Kidney glomerular epithelial cell (primary cell): ENCODE measurements at regions not wholly inside any gene's neighbourhood (a gene's known extent, or its start where the extent isn't known, plus 50 kb on each side); places are given as distances from the start of the nearest gene placed in this dataset.
"Not testable (repeated sequence)": the region's sequence is repeated elsewhere in the genome, so short reads cannot be mapped to it uniquely, and the experiment has no call there.

Experiments used
- DNase-seq: peaks from one replicate; lab custom pipeline; 2025; lab: John Stamatoyannopoulos, UW

GRCh38 chr9:87375397-87376073 lies 122.1 kb upstream of the DAPK1 start:
- DNase-seq = peak; percentile 88

GRCh38 chr9:87378676-87379075 lies 119.0 kb upstream of the DAPK1 start:
- DNase-seq = no peak

GRCh38 chr9:87379300-87379699 lies 118.4 kb upstream of the DAPK1 start:
- no peak for DNase-seq

- DNase-seq = peak; percentile 29
Measured at GRCh38 chr9:87381050-87381711, 116.5 kb upstream of the DAPK1 start.

GRCh38 chr9:87381746-87382145 lies 115.9 kb upstream of the DAPK1 start:
- DNase-seq = no peak

- peak; percentile 10 for DNase-seq
Measured at GRCh38 chr9:87382900-87383299, 114.8 kb upstream of the DAPK1 start.

GRCh38 chr9:87383344-87384150 lies 114.1 kb upstream of the DAPK1 start:
- DNase-seq = peak; percentile 34

GRCh38 chr9:87386490-87387025 lies 111.1 kb upstream of the DAPK1 start:
- peak; percentile 39 for DNase-seq

- peak; percentile 14 for DNase-seq
Measured at GRCh38 chr9:87387351-87388011, 110.2 kb upstream of the DAPK1 start.

GRCh38 chr9:87388708-87389107 lies 109.0 kb upstream of the DAPK1 start:
- not testable (repeated sequence) for DNase-seq

GRCh38 chr9:87389936-87390335 lies 107.7 kb upstream of the DAPK1 start:
- peak; percentile 55 for DNase-seq

- no peak for DNase-seq
Measured at GRCh38 chr9:87390361-87390760, 107.3 kb upstream of the DAPK1 start.

GRCh38 chr9:87392086-87392485 lies 105.6 kb upstream of the DAPK1 start:
- peak; percentile 20 for DNase-seq

GRCh38 chr9:87393706-87394230 lies 103.9 kb upstream of the DAPK1 start:
- DNase-seq = no peak

- DNase-seq = no peak
Measured at GRCh38 chr9:87395804-87396479, 101.7 kb upstream of the DAPK1 start.

GRCh38 chr9:87401681-87402080 lies 96.0 kb upstream of the DAPK1 start:
- no peak for DNase-seq

GRCh38 chr9:87402537-87402936 lies 95.1 kb upstream of the DAPK1 start:
- DNase-seq = no peak

GRCh38 chr9:87405677-87406542 lies 91.8 kb upstream of the DAPK1 start:
- peak; percentile 56 for DNase-seq

GRCh38 chr9:87406543-87407166 lies 91.0 kb upstream of the DAPK1 start:
- no peak for DNase-seq
